ENCODE measurements at regions not wholly inside any gene's neighbourhood (a gene's known extent, or its start where the extent isn't known, plus 50 kb on each side); places are given as distances from the start of the nearest gene placed in this dataset.

DNA sequence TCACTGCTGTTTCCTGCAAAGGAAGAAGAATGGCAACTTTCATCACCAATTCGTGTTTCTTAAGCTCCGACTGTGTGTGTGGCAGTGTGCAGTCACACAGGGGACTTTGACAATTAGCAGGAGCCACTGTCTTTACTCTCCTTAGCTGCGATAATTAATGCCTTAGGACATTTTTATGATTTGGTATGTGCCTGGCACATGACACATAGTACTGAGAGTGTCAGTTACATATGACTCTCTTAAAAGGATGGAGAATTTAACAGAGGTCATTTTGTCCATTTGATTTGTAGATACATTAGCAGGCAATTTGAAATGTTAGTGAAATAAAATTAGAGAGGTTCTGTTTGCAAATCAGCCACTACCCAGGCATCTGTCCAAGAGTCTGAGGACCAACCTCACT is 128.9 kb upstream of the VEPH1 start:
- 35 to 44% (median 38%) methylated on average over 3 of the region's 3 CpGs for WGBS, 3 donors
- TF ChIP-seq, protein P1, sequence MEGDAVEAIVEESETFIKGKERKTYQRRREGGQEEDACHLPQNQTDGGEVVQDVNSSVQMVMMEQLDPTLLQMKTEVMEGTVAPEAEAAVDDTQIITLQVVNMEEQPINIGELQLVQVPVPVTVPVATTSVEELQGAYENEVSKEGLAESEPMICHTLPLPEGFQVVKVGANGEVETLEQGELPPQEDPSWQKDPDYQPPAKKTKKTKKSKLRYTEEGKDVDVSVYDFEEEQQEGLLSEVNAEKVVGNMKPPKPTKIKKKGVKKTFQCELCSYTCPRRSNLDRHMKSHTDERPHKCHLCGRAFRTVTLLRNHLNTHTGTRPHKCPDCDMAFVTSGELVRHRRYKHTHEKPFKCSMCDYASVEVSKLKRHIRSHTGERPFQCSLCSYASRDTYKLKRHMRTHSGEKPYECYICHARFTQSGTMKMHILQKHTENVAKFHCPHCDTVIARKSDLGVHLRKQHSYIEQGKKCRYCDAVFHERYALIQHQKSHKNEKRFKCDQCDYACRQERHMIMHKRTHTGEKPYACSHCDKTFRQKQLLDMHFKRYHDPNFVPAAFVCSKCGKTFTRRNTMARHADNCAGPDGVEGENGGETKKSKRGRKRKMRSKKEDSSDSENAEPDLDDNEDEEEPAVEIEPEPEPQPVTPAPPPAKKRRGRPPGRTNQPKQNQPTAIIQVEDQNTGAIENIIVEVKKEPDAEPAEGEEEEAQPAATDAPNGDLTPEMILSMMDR (IDR thresholded peaks at IDR 0.05), result no peak
- no peak overlapping the region for H3K27ac ChIP-seq
- ATAC-seq (no peak), DNase-seq (no peak)
- H3K36me3 ChIP-seq (ENCODE audit: insufficient read depth in 1 of 2, low read depth in 1 of 2), result no peaks in the 10 kb centered on the region
- intact Hi-C loops (cut with DNase I), result no loop called here
- no peaks in the 10 kb centered on the region for H3K9me3 ChIP-seq
- H3K4me1 ChIP-seq, result no peaks in the 10 kb centered on the region
- H3K27me3 ChIP-seq (ENCODE audit: insufficient read depth in 3 of 3, low read length in 2 of 3), result no peaks in the 10 kb centered on the region
- H3K4me3 ChIP-seq, result no peak overlapping the region

DNA sequence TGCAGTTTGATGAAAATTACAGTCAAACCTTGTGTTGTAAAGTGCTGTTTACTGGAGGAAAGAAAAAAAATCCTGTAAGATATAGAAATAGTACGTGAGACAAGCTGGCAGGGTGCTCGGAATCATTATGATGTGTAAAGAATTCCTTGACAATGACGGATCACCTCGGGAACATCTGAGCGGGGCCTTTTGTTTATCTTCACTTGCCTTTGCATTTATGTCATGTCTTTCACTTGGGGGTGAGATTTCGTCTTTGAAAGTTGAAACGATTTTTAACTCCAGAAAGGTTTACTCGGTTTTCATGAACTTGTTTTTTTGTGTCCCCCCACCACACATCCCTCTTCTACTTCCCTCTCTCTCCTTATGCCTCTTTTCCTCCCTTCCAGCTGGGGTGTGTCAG is 128.3 kb upstream of the VEPH1 start:
- intact Hi-C loops (cut with DNase I), result no loop called here
- 31 to 34% (median 31%) methylated on average over 8 of the region's 8 CpGs for WGBS, 3 donors
- no peaks in the 10 kb centered on the region for H3K36me3 ChIP-seq (ENCODE audit: insufficient read depth in 1 of 2, low read depth in 1 of 2)
- H3K27ac ChIP-seq, result no peak overlapping the region
- no peak for DNase-seq
- no peaks in the 10 kb centered on the region for H3K9me3 ChIP-seq
- no peaks in the 10 kb centered on the region for H3K4me1 ChIP-seq
- no peak for ATAC-seq
- TF ChIP-seq, protein P1 (IDR thresholded peaks at IDR 0.05), result no peak
- H3K27me3 ChIP-seq (ENCODE audit: insufficient read depth in 3 of 3, low read length in 2 of 3), result no peaks in the 10 kb centered on the region
- no peak overlapping the region for H3K4me3 ChIP-seq

DNA sequence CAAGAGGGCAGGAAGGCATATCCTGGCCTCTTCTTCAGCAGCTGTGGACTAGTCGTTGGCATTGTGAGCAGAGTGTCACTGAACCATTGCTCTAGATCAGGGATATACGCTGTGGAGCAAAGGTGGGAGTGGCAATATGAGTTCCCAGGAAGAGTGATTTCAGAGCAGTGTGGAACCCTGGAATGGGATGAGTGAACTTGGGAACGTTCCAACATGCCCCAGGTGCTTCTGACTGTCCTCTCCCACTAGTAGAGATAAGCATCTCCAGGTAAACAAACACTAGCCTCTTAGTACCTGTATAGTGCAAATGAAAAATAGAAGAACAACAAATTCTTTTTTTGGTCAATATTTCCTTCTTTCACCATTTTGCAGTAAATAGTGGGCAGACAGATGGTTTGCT is 123.6 kb upstream of the VEPH1 start:
- Histone ChIP-seq H3K27me3 (ENCODE audit: insufficient read depth in 3 of 3, low read length in 2 of 3) (no peaks in the 10 kb centered on the region), H3K36me3 (ENCODE audit: insufficient read depth in 1 of 2, low read depth in 1 of 2) (no peaks in the 10 kb centered on the region)
- WGBS, 3 donors, result 36 to 58% (median 43%) methylated on average over 3 of the region's 3 CpGs

GRCh38 chr3:157624801-157625200 is 121.6 kb upstream of the VEPH1 start:
- intact Hi-C loops (cut with DNase I), result loop anchor here in 1 of 2 donors (5.0 kb wide), 1 partner anchor 288 kb away; no protein-coding TSS in a partner anchor
- Histone ChIP-seq H3K27me3 (ENCODE audit: insufficient read depth in 3 of 3, low read length in 2 of 3) (no peaks in the 10 kb centered on the region), H3K4me1 (no peaks in the 10 kb centered on the region), H3K27ac (no peak overlapping the region), H3K36me3 (ENCODE audit: insufficient read depth in 1 of 2, low read depth in 1 of 2) (no peaks in the 10 kb centered on the region), H3K4me3 (no peak overlapping the region), H3K9me3 (no peaks in the 10 kb centered on the region)
- WGBS, 3 donors, result 67 to 72% (median 70%) methylated on average over 2 of the region's 2 CpGs
- TF ChIP-seq, protein P1 (IDR thresholded peaks at IDR 0.05), result no peak
- no peak for ATAC-seq
- DNase-seq, result no peak

More for the DNA sequence above, 123.6 kb upstream of the VEPH1 start:
- Histone ChIP-seq H3K9me3 (no peaks in the 10 kb centered on the region), H3K27ac (no peak overlapping the region), H3K4me3 (no peak overlapping the region), H3K4me1 (no peaks in the 10 kb centered on the region)
- TF ChIP-seq, protein P1 (IDR thresholded peaks at IDR 0.05), result no peak
- ATAC-seq (no peak), DNase-seq (no peak)
- intact Hi-C loops (cut with DNase I), result no loop called here

DNA sequence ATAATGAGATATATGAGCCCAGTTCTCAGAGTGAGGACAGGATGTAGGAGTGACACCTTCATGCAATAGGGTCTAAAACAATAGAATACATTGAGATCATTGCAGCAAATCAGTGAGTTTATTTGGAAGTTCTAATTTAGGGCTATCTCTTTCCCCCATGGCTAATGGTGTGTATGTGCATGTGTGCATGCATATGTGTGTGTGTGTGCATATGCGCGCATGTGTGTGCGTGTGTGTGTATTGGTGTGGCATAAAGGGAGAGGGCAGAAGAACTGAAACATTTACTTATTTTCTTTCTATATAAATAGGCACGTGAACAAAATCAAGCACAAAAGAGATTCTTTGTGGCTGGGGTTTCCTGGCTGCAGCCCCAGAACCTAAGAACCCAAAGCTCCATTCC is 115.7 kb upstream of the VEPH1 start:
- no peak overlapping the region for H3K27ac ChIP-seq
- TF ChIP-seq, protein P1 (IDR thresholded peaks at IDR 0.05), result no peak
- ATAC-seq, result no peak

More for the DNA sequence above, 115.7 kb upstream of the VEPH1 start:
- Histone ChIP-seq H3K4me3 (no peak overlapping the region), H3K9me3 (no peaks in the 10 kb centered on the region), H3K36me3 (ENCODE audit: insufficient read depth in 1 of 2, low read depth in 1 of 2) (no peaks in the 10 kb centered on the region), H3K27me3 (ENCODE audit: insufficient read depth in 3 of 3, low read length in 2 of 3) (no peaks in the 10 kb centered on the region), H3K4me1 (no peaks in the 10 kb centered on the region)
- intact Hi-C loops (cut with DNase I), result loop anchor here (5.0 to 10.0 kb wide), 5 partner anchors 256 to 913 kb away; partner anchors contain the start of gene SHOX2 (in 1 of the 2)
- WGBS, 3 donors, result 70 to 85% (median 82%) methylated on average over 4 of the region's 4 CpGs
- no peak for DNase-seq

All from psoas muscle (tissue), 7 donors.